ENCODE measurements at regions not wholly inside any gene's neighbourhood (a gene's known extent, or its start where the extent isn't known, plus 50 kb on each side); places are given as distances from the start of the nearest gene placed in this dataset.

DNA sequence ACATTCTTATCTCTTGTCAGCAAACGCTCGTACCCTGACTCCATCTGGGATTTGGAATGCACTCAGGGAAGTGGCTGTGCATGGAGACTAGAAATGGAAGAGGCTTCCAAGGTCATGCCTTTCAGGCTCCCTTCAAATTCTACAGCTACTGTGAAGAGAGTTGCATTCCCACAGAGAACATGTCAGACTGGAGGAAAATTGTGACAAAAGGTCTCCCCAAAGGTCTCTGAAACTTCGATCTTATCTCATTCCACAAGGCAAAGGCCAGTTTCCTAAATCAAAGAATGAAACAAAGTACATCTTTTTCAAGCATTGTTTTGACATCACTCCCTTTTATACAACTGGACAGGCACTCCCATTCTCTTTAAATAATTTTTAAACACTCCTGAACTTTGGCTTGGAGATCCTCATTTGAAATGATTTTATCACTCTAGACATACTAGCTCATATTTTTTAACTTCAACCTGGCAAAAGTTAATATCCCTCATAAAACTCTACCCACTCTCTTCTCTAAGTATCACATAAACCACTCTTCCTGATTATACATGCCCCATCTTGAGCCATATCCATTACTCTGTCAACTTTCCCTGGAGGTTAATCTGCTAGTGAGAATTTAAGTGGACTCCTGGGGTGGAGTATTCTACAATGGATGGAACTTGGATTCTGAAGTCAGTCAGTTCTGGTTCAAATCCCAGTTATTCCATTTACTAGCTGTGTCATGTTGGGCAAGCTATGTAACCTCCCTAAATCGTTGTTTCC lies 218.1 kb upstream of the HMGA2 start:
- peak overlapping the region; percentile 83 for H3K4me2 ChIP-seq (ENCODE audit: low read length)
- DNase-seq (peak; percentile 23), ATAC-seq (no peak)
- POLR2A ChIA-PET (ENCODE audit: unreplicated experiment): interaction anchor here (0.6 kb wide), 2 partner anchors 173 to 212 kb away, joined by 3 to 4 read pairs; no protein-coding TSS in a partner anchor
- BruUV-seq (replicated peaks): no TSS peak
- TF ChIP-seq EZH2phosphoT487 (IDR thresholded peaks at IDR 0.05; ENCODE audit: borderline replicate concordance, low read length): no peak
- TF ChIP-seq EZH2 (IDR thresholded peaks at IDR 0.05; ENCODE audit: low read length, unreplicated experiment): no peak
- TF ChIP-seq, protein P1, sequence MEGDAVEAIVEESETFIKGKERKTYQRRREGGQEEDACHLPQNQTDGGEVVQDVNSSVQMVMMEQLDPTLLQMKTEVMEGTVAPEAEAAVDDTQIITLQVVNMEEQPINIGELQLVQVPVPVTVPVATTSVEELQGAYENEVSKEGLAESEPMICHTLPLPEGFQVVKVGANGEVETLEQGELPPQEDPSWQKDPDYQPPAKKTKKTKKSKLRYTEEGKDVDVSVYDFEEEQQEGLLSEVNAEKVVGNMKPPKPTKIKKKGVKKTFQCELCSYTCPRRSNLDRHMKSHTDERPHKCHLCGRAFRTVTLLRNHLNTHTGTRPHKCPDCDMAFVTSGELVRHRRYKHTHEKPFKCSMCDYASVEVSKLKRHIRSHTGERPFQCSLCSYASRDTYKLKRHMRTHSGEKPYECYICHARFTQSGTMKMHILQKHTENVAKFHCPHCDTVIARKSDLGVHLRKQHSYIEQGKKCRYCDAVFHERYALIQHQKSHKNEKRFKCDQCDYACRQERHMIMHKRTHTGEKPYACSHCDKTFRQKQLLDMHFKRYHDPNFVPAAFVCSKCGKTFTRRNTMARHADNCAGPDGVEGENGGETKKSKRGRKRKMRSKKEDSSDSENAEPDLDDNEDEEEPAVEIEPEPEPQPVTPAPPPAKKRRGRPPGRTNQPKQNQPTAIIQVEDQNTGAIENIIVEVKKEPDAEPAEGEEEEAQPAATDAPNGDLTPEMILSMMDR (conservative IDR thresholded peaks at IDR 0.05; ENCODE audit: low read depth, low read length): no peak
- peak overlapping the region; percentile 96 for H3K27ac ChIP-seq (ENCODE audit: low read length)
- H3K4me1 ChIP-seq (ENCODE audit: insufficient read depth, low read length): peaks cover 96% of the 10 kb centered on the region
- H2AFZ ChIP-seq (ENCODE audit: low read length): no peak overlapping the region
- H3K9me2 ChIP-seq (replicated peaks; ENCODE audit: low read length): no peaks in the 10 kb centered on the region
- no peaks in the 10 kb centered on the region for H3K27me3 ChIP-seq (ENCODE audit: low read length)
- no peaks in the 10 kb centered on the region for H3K36me3 ChIP-seq (ENCODE audit: low read depth, low read length)
- no peaks in the 10 kb centered on the region for H4K20me1 ChIP-seq (ENCODE audit: low read length)
- peaks cover 29% of the 10 kb centered on the region for H3F3A ChIP-seq (ENCODE audit: low read length, unreplicated experiment)
- CTCF ChIA-PET: interaction anchor here (0.6 kb wide), 1 partner anchor 380 kb away, joined by 3 read pairs; no protein-coding TSS in a partner anchor
- intact Hi-C loops (cut with micrococcal nuclease): no loop called here
- H3K79me2 ChIP-seq (ENCODE audit: low read length): peaks cover 30% of the 10 kb centered on the region
- H3K4me3 ChIP-seq (ENCODE audit: low read length): no peak overlapping the region
- peak overlapping the region; percentile 86 for H3K9ac ChIP-seq (ENCODE audit: low read length)
- H3K9me3 ChIP-seq (ENCODE audit: low read length): no peaks in the 10 kb centered on the region

DNA sequence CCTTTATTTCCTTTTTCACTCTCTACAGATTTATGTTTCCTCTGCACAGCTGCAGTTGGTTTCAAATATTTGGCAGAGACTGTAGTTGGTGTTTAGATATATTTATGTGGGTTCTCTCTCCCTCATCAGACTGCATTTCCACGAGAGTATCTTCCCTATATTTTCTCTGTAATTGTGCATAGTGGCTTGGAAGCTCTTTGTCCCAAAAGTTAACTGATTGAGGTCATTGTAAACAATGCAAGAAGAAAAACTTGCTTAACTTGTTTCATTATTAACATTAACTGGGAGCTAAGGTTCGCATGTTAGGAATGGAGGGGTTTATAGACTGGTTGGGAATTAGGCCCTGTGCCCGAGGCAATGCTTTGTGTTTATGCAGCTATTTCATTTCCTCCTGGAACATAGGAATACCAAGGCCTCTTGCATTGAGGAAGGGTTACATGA lies 216.9 kb upstream of the HMGA2 start:
- ChIA-PET POLR2A (ENCODE audit: unreplicated experiment) (no interaction called here), CTCF (interaction anchor here (3.1 kb wide), 1 partner anchor 51 kb away, joined by 21 read pairs; no protein-coding TSS in a partner anchor)
- H3K4me2 ChIP-seq (ENCODE audit: low read length): peak overlapping the region; percentile 70
- peaks cover 91% of the 10 kb centered on the region for H3K4me1 ChIP-seq (ENCODE audit: insufficient read depth, low read length)
- H3F3A ChIP-seq (ENCODE audit: low read length, unreplicated experiment): peaks cover 29% of the 10 kb centered on the region
- H3K9me3 ChIP-seq (ENCODE audit: low read length): no peaks in the 10 kb centered on the region
- H2AFZ ChIP-seq (ENCODE audit: low read length): no peak overlapping the region
- intact Hi-C loops (cut with micrococcal nuclease): no loop called here
- DNase-seq (peak; percentile 92), ATAC-seq (no peak)
- H3K27me3 ChIP-seq (ENCODE audit: low read length): no peaks in the 10 kb centered on the region
- BruUV-seq (replicated peaks): no TSS peak
- no peaks in the 10 kb centered on the region for H3K9me2 ChIP-seq (replicated peaks; ENCODE audit: low read length)
- H4K20me1 ChIP-seq (ENCODE audit: low read length): no peaks in the 10 kb centered on the region
- no peak for TF ChIP-seq EZH2phosphoT487 (IDR thresholded peaks at IDR 0.05; ENCODE audit: borderline replicate concordance, low read length)
- TF ChIP-seq, protein P1 (conservative IDR thresholded peaks at IDR 0.05; ENCODE audit: low read depth, low read length): no peak
- TF ChIP-seq EZH2 (IDR thresholded peaks at IDR 0.05; ENCODE audit: low read length, unreplicated experiment): no peak
- peaks cover 35% of the 10 kb centered on the region for H3K79me2 ChIP-seq (ENCODE audit: low read length)
- peak overlapping the region; percentile 86 for H3K9ac ChIP-seq (ENCODE audit: low read length)
- H3K27ac ChIP-seq (ENCODE audit: low read length): peak overlapping the region; percentile 96
- H3K4me3 ChIP-seq (ENCODE audit: low read length): peak overlapping the region; percentile 25; the same call in 1 of the 2 replicates
- no peaks in the 10 kb centered on the region for H3K36me3 ChIP-seq (ENCODE audit: low read depth, low read length)
